ENCODE measurements at regions not wholly inside any gene's neighbourhood (a gene's known extent, or its start where the extent isn't known, plus 50 kb on each side); places are given as distances from the start of the nearest gene placed in this dataset.

DNA sequence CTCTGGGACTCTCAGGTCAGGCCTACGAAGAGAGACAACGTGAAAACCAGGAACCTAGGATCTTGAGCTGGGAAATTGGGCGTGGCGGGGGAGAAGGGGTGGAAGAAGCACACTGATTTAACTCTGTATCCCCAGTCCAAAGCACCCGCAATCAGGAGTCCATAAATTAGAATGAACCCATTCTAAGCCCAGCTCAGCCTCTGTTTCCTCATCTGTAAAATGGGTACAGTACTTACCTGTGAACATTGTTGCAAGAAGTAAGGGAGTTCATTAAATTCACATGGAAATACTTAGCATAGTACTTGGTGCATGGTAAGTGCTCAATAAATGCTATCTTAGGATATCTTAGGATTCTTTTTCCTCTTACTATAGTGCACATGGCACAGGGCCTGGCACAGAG lies 326.7 kb downstream of the BCOR start:
- TF ChIP-seq MAFK (IDR thresholded peaks at IDR 0.05; ENCODE audit: low read length) (no peak), ZNF121 (CRISPR knock-in tag; conservative IDR thresholded peaks at IDR 0.05) (no peak), ELF1 (tag; IDR thresholded peaks at IDR 0.05) (no peak), NR2C1 (IDR thresholded peaks at IDR 0.05) (no peak), NR2C1 (tag; IDR thresholded peaks at IDR 0.05) (no peak), NR4A1 (CRISPR knock-in tag; IDR thresholded peaks at IDR 0.05) (no peak), NR4A1 (tag; IDR thresholded peaks at IDR 0.05) (no peak), POLR2H (tag; IDR thresholded peaks at IDR 0.05; ENCODE audit: low read depth) (no peak), BMI1 (IDR thresholded peaks at IDR 0.05; ENCODE audit: low read length) (no peak), HDAC1 (IDR thresholded peaks at IDR 0.05) (no peak)
- TF ChIP-seq, protein P1, sequence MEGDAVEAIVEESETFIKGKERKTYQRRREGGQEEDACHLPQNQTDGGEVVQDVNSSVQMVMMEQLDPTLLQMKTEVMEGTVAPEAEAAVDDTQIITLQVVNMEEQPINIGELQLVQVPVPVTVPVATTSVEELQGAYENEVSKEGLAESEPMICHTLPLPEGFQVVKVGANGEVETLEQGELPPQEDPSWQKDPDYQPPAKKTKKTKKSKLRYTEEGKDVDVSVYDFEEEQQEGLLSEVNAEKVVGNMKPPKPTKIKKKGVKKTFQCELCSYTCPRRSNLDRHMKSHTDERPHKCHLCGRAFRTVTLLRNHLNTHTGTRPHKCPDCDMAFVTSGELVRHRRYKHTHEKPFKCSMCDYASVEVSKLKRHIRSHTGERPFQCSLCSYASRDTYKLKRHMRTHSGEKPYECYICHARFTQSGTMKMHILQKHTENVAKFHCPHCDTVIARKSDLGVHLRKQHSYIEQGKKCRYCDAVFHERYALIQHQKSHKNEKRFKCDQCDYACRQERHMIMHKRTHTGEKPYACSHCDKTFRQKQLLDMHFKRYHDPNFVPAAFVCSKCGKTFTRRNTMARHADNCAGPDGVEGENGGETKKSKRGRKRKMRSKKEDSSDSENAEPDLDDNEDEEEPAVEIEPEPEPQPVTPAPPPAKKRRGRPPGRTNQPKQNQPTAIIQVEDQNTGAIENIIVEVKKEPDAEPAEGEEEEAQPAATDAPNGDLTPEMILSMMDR (IDR thresholded peaks at IDR 0.05 in 2 of 3, conservative IDR thresholded peaks at IDR 0.05 in 1 of 3; ENCODE audit: insufficient read depth in 2 of 3, low read depth in 1 of 3, low read length in 3 of 3) = no peak
- TF ChIP-seq, protein P2, sequence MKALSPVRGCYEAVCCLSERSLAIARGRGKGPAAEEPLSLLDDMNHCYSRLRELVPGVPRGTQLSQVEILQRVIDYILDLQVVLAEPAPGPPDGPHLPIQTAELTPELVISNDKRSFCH (CRISPR knock-in tag; IDR thresholded peaks at IDR 0.05) = no peak
- TF ChIP-seq, protein P2 (tag; IDR thresholded peaks at IDR 0.05) = no peak
